Natural killer cell treated with Interleukin-12 subunit alpha and Interleukin-12 subunit beta and Interleukin-15 and Interleukin-18, amount 100 ng/mL, for 72 hours (primary cell): ENCODE measurements at regions not wholly inside any gene's neighbourhood (a gene's known extent, or its start where the extent isn't known, plus 50 kb on each side); places are given as distances from the start of the nearest gene placed in this dataset.

Source experiments
- ATAC-seq, 2 donors: fragments of 150-1000 bp; cut with Tn5 transposase in 1 of 2; sonication (Bioruptor Pico), chemical (Tn5 transposase) in 1 of 2; 2 replicates each; pipeline ENCODE4 v1.10.0; 2021
- DNase-seq: peaks from one replicate; pipeline ENCODE4 v3.0.0; 2022; ENCODE audit warnings: low spot score
- H3K27ac Mint-ChIP-seq, 2 donors: 1 replicate in 1 of 2; 2 replicates in 1 of 2; pipeline ENCODE4 v1.8.0; 2022; ENCODE audit warnings: mixed read lengths in 2 of 2, mild to moderate bottlenecking in 1 of 2, moderate library complexity in 1 of 2
- H3K27me3 Mint-ChIP-seq, 2 donors: 1 replicate in 1 of 2; 2 replicates in 1 of 2; pipeline ENCODE4 v1.8.0; 2022; ENCODE audit warnings: mixed read lengths in 2 of 2
- H3K36me3 Mint-ChIP-seq: one replicate; pipeline ENCODE4 v1.8.0; 2022; ENCODE audit warnings: mixed read lengths
- H3K4me1 Mint-ChIP-seq, 2 donors: 1 replicate in 1 of 2; 2 replicates in 1 of 2; pipeline ENCODE4 v1.8.0; 2022; ENCODE audit warnings: low read depth in 2 of 2, mixed read lengths in 2 of 2, mild to moderate bottlenecking in 1 of 2
- H3K4me3 Mint-ChIP-seq: one replicate; pipeline ENCODE4 v1.8.0; 2022; ENCODE audit warnings: mixed read lengths
- H3K9me3 Mint-ChIP-seq: 2 replicates; pipeline ENCODE4 v1.8.0; 2022; ENCODE audit warnings: mixed read lengths

GRCh38 chrX:16304751-16305150, 137.5 kb downstream of the MAGEB17 start:
- ATAC-seq (no peak), DNase-seq (no peak)
- no peak overlapping the region for H3K27ac Mint-ChIP-seq
- H3K27me3 Mint-ChIP-seq = peaks cover 0 to 10% of the 10 kb centered on the region in 2 donors
- H3K4me1 Mint-ChIP-seq = no peaks in the 10 kb centered on the region
- H3K4me3 Mint-ChIP-seq = no peak overlapping the region
- H3K9me3 Mint-ChIP-seq = no peaks in the 10 kb centered on the region
- no peaks in the 10 kb centered on the region for H3K36me3 Mint-ChIP-seq

GRCh38 chrX:16305187-16305586, 137.9 kb downstream of the MAGEB17 start:
- H3K27me3 Mint-ChIP-seq = peaks cover 0 to 12% of the 10 kb centered on the region in 2 donors
- H3K36me3 Mint-ChIP-seq = no peaks in the 10 kb centered on the region
- no peak overlapping the region for H3K27ac Mint-ChIP-seq
- ATAC-seq (no peak), DNase-seq (no peak)
- no peak overlapping the region for H3K4me3 Mint-ChIP-seq
- no peaks in the 10 kb centered on the region for H3K4me1 Mint-ChIP-seq
- H3K9me3 Mint-ChIP-seq = no peaks in the 10 kb centered on the region

GRCh38 chrX:16307950-16308349, 140.7 kb downstream of the MAGEB17 start:
- DNase-seq = no peak
- no peaks in the 10 kb centered on the region for H3K9me3 Mint-ChIP-seq

GRCh38 chrX:16308773-16309172, 141.5 kb downstream of the MAGEB17 start:
- Mint-ChIP-seq H3K27me3 (peaks cover 8 to 18% of the 10 kb centered on the region in 2 donors), H3K9me3 (no peaks in the 10 kb centered on the region), H3K4me1 (no peaks in the 10 kb centered on the region), H3K27ac (no peak overlapping the region), H3K36me3 (no peaks in the 10 kb centered on the region), H3K4me3 (no peak overlapping the region)
- DNase-seq = no peak
- ATAC-seq = no peak

More at GRCh38 chrX:16307950-16308349, 140.7 kb downstream of the MAGEB17 start:
- Mint-ChIP-seq H3K4me3 (no peak overlapping the region), H3K27me3 (peaks cover 8 to 16% of the 10 kb centered on the region in 2 donors), H3K4me1 (no peaks in the 10 kb centered on the region), H3K27ac (no peak overlapping the region), H3K36me3 (no peaks in the 10 kb centered on the region)
- no peak for ATAC-seq

GRCh38 chrX:16310326-16310725, 143.0 kb downstream of the MAGEB17 start:
- H3K4me3 Mint-ChIP-seq = no peak overlapping the region

GRCh38 chrX:16311671-16312070, 144.4 kb downstream of the MAGEB17 start:
- peaks cover 8 to 18% of the 10 kb centered on the region in 2 donors for H3K27me3 Mint-ChIP-seq

More at GRCh38 chrX:16310326-16310725, 143.0 kb downstream of the MAGEB17 start:
- no peaks in the 10 kb centered on the region for H3K36me3 Mint-ChIP-seq
- H3K9me3 Mint-ChIP-seq = no peaks in the 10 kb centered on the region
- no peak overlapping the region for H3K27ac Mint-ChIP-seq
- no peaks in the 10 kb centered on the region for H3K4me1 Mint-ChIP-seq
- ATAC-seq = no peak
- no peak for DNase-seq
- H3K27me3 Mint-ChIP-seq = peaks cover 8 to 18% of the 10 kb centered on the region in 2 donors

GRCh38 chrX:16312761-16313623, 145.7 kb downstream of the MAGEB17 start:
- Mint-ChIP-seq H3K36me3 (no peaks in the 10 kb centered on the region), H3K4me3 (no peak overlapping the region), H3K27ac (no peak overlapping the region), H3K9me3 (no peaks in the 10 kb centered on the region), H3K4me1 (no peaks in the 10 kb centered on the region), H3K27me3 (peaks cover 8 to 18% of the 10 kb centered on the region in 2 donors)
- DNase-seq (no peak), ATAC-seq (no peak)

More at GRCh38 chrX:16311671-16312070, 144.4 kb downstream of the MAGEB17 start:
- no peaks in the 10 kb centered on the region for H3K9me3 Mint-ChIP-seq
- no peaks in the 10 kb centered on the region for H3K4me1 Mint-ChIP-seq
- ATAC-seq (no peak), DNase-seq (no peak)
- no peak overlapping the region for H3K27ac Mint-ChIP-seq
- no peaks in the 10 kb centered on the region for H3K36me3 Mint-ChIP-seq
- no peak overlapping the region for H3K4me3 Mint-ChIP-seq

- ATAC-seq (no peak), DNase-seq (no peak)
- Mint-ChIP-seq H3K27ac (no peak overlapping the region), H3K27me3 (peaks cover 7 to 10% of the 10 kb centered on the region in 2 donors), H3K4me1 (no peaks in the 10 kb centered on the region), H3K36me3 (no peaks in the 10 kb centered on the region), H3K4me3 (no peak overlapping the region), H3K9me3 (no peaks in the 10 kb centered on the region)
Observed at GRCh38 chrX:16316331-16316730, 149.1 kb downstream of the MAGEB17 start.

- no peaks in the 10 kb centered on the region for H3K27me3 Mint-ChIP-seq
Observed at GRCh38 chrX:16319929-16320328, 152.6 kb downstream of the MAGEB17 start.

GRCh38 chrX:16320765-16321355, 153.6 kb downstream of the MAGEB17 start:
- no peak for DNase-seq
- no peak overlapping the region for H3K4me3 Mint-ChIP-seq
- no peaks in the 10 kb centered on the region for H3K9me3 Mint-ChIP-seq
- no peaks in the 10 kb centered on the region for H3K27me3 Mint-ChIP-seq
- H3K36me3 Mint-ChIP-seq = no peaks in the 10 kb centered on the region
- ATAC-seq = no peak
- no peak overlapping the region for H3K27ac Mint-ChIP-seq
- H3K4me1 Mint-ChIP-seq = no peaks in the 10 kb centered on the region

More at GRCh38 chrX:16319929-16320328, 152.6 kb downstream of the MAGEB17 start:
- Mint-ChIP-seq H3K9me3 (no peaks in the 10 kb centered on the region), H3K4me3 (no peak overlapping the region), H3K27ac (no peak overlapping the region), H3K36me3 (no peaks in the 10 kb centered on the region), H3K4me1 (no peaks in the 10 kb centered on the region)
- ATAC-seq (no peak), DNase-seq (no peak)

- Mint-ChIP-seq H3K27ac (no peak overlapping the region), H3K4me3 (no peak overlapping the region), H3K4me1 (no peaks in the 10 kb centered on the region), H3K27me3 (peaks cover 0 to 5% of the 10 kb centered on the region in 2 donors), H3K9me3 (peaks cover 3% of the 10 kb centered on the region), H3K36me3 (no peaks in the 10 kb centered on the region)
- DNase-seq (no peak), ATAC-seq (no peak)
Observed at GRCh38 chrX:16333453-16333852, 166.2 kb downstream of the MAGEB17 start.

- H3K27me3 Mint-ChIP-seq = peaks cover 0 to 4% of the 10 kb centered on the region in 2 donors
- no peak overlapping the region for H3K4me3 Mint-ChIP-seq
Observed at GRCh38 chrX:16335181-16335580, 167.9 kb downstream of the MAGEB17 start.

GRCh38 chrX:16347968-16348670, 180.8 kb downstream of the MAGEB17 start:
- no peak overlapping the region for H3K27ac Mint-ChIP-seq
- no peak for ATAC-seq
- peaks cover 11 to 22% of the 10 kb centered on the region in 2 donors for H3K27me3 Mint-ChIP-seq
- H3K9me3 Mint-ChIP-seq = no peaks in the 10 kb centered on the region
- no peak overlapping the region for H3K4me3 Mint-ChIP-seq
- H3K36me3 Mint-ChIP-seq = no peaks in the 10 kb centered on the region
- DNase-seq = no peak
- H3K4me1 Mint-ChIP-seq = no peaks in the 10 kb centered on the region

More at GRCh38 chrX:16335181-16335580, 167.9 kb downstream of the MAGEB17 start:
- H3K4me1 Mint-ChIP-seq = no peaks in the 10 kb centered on the region
- ATAC-seq = no peak
- no peak overlapping the region for H3K27ac Mint-ChIP-seq
- H3K36me3 Mint-ChIP-seq = no peaks in the 10 kb centered on the region
- H3K9me3 Mint-ChIP-seq = peaks cover 5% of the 10 kb centered on the region
- no peak for DNase-seq

GRCh38 chrX:16357902-16358301, 190.6 kb downstream of the MAGEB17 start:
- Mint-ChIP-seq H3K27me3 (peaks cover 0 to 13% of the 10 kb centered on the region in 2 donors), H3K4me1 (no peaks in the 10 kb centered on the region), H3K9me3 (no peaks in the 10 kb centered on the region), H3K36me3 (no peaks in the 10 kb centered on the region), H3K4me3 (no peak overlapping the region), H3K27ac (no peak overlapping the region)
- DNase-seq = no peak
- ATAC-seq = no peak
